MM.1S (cell line): ENCODE measurements at regions not wholly inside any gene's neighbourhood (a gene's known extent, or its start where the extent isn't known, plus 50 kb on each side); places are given as distances from the start of the nearest gene placed in this dataset.

Experiments
- DNase-seq: peaks from one replicate; pipeline ENCODE4 v3.0.0-alpha.2; 2015
- H2AFZ ChIP-seq: fragments of 300-600 bp; sonication (generic); 2 replicates; pipeline ENCODE4 v1.6.0; 2016; ENCODE audit warnings: antibody characterized with exemption, low read length
- H3F3A ChIP-seq: fragments of 300-600 bp; sonication (generic); 2 replicates; pipeline ENCODE4 v1.6.1; 2016; ENCODE audit warnings: mild to moderate bottlenecking, antibody characterized with exemption, low read length, moderate library complexity, mixed read lengths; ENCODE audit not compliant: insufficient read depth
- H3K27ac ChIP-seq: fragments of 300-600 bp; sonication (generic); 2 replicates; pipeline ENCODE4 v1.5.1; 2016; ENCODE audit warnings: mild to moderate bottlenecking, low read length
- H3K27me3 ChIP-seq: fragments of 300-600 bp; sonication (generic); replicated peaks from 2 replicates; pipeline ENCODE4 v1.6.0; 2016; ENCODE audit warnings: low read length; ENCODE audit not compliant: insufficient read depth
- H3K36me3 ChIP-seq: fragments of 300-600 bp; sonication (generic); replicated peaks from 2 replicates; pipeline ENCODE4 v1.6.1; 2016; ENCODE audit warnings: mild to moderate bottlenecking, low read length, mixed read lengths; ENCODE audit not compliant: insufficient read depth
- H3K4me1 ChIP-seq: fragments of 300-600 bp; sonication (generic); 2 replicates; pipeline ENCODE4 v1.6.1; 2016; ENCODE audit warnings: low read length, mixed read lengths
- H3K4me2 ChIP-seq: fragments of 300-600 bp; sonication (generic); 2 replicates; pipeline ENCODE4 v1.6.0; 2016; ENCODE audit warnings: low read depth, low read length
- H3K4me3 ChIP-seq: fragments of 300-600 bp; sonication (generic); 2 replicates; pipeline ENCODE4 v1.5.1; 2016; ENCODE audit warnings: low read length, mixed read lengths
- H3K79me2 ChIP-seq: fragments of 300-600 bp; sonication (generic); 2 replicates; pipeline ENCODE4 v1.6.1; 2016; ENCODE audit warnings: mixed run types, low read length, mixed read lengths
- H3K9ac ChIP-seq: fragments of 300-600 bp; sonication (generic); 2 replicates; pipeline ENCODE4 v1.6.1; 2016; ENCODE audit warnings: low read length, mixed read lengths
- H3K9me2 ChIP-seq: fragments of 300-600 bp; sonication (generic); replicated peaks from 2 replicates; pipeline ENCODE4 v1.6.1; 2016; ENCODE audit warnings: mild to moderate bottlenecking, low read length, mixed read lengths; ENCODE audit not compliant: insufficient read depth
- H3K9me3 ChIP-seq: fragments of 300-600 bp; sonication (generic); replicated peaks from 2 replicates; pipeline ENCODE4 v1.6.1; 2016; ENCODE audit warnings: mild to moderate bottlenecking, low read length, mixed read lengths; ENCODE audit not compliant: insufficient read depth
- H4K20me1 ChIP-seq: fragments of 300-600 bp; sonication (generic); 2 replicates; pipeline ENCODE4 v1.6.1; 2016; ENCODE audit warnings: mild to moderate bottlenecking, low read length, moderate library complexity, mixed read lengths; ENCODE audit not compliant: insufficient read depth
- CTCF ChIP-seq: fragments of 300-600 bp; sonication (generic); IDR thresholded peaks from 2 replicates; pipeline ENCODE4 v1.5.1; 2016; ENCODE audit warnings: antibody characterized with exemption, low read length, mixed read lengths
- EZH2 ChIP-seq: fragments of 300-600 bp; sonication (generic); optimal IDR thresholded peaks from 2 replicates; pipeline ENCODE3; 2017; ENCODE audit warnings: low read depth, mild to moderate bottlenecking, antibody characterized with exemption, low read length, mixed read lengths
- EZH2phosphoT487 ChIP-seq: fragments of 300-600 bp; sonication (generic); IDR thresholded peaks from 2 replicates; pipeline ENCODE4 v1.6.1; 2018; ENCODE audit warnings: antibody characterized with exemption, low read length

- H3K27me3 ChIP-seq: no peaks in the 10 kb centered on the region
- H3K27ac ChIP-seq: no peak overlapping the region
- H3K4me1 ChIP-seq: peaks cover 7% of the 10 kb centered on the region; the same call in 1 of the 2 replicates
- no peaks in the 10 kb centered on the region for H3K9me2 ChIP-seq
- no peak for DNase-seq
- no peak overlapping the region for H3K4me2 ChIP-seq
- no peaks in the 10 kb centered on the region for H3K9me3 ChIP-seq
- TF ChIP-seq EZH2 (no peak), CTCF (no peak), EZH2phosphoT487 (no peak)
- no peaks in the 10 kb centered on the region for H4K20me1 ChIP-seq
- H3K4me3 ChIP-seq: no peak overlapping the region
- H3K36me3 ChIP-seq: no peaks in the 10 kb centered on the region
- H3K9ac ChIP-seq: no peak overlapping the region
- H3F3A ChIP-seq: no peaks in the 10 kb centered on the region
- H3K79me2 ChIP-seq: no peaks in the 10 kb centered on the region
- no peak overlapping the region for H2AFZ ChIP-seq
These were observed 54.0 kb upstream of the DLG1 start for GRCh38 chr3:197352382-197352781.

GRCh38 chr3:197350446-197350845, 52.0 kb upstream of the DLG1 start:
- Histone ChIP-seq H2AFZ (no peak overlapping the region), H3K79me2 (no peaks in the 10 kb centered on the region), H3K9me3 (no peaks in the 10 kb centered on the region), H3F3A (no peaks in the 10 kb centered on the region), H4K20me1 (no peaks in the 10 kb centered on the region), H3K4me3 (no peak overlapping the region), H3K27ac (no peak overlapping the region), H3K9me2 (no peaks in the 10 kb centered on the region), H3K4me1 (peaks cover under 1% of the 10 kb centered on the region; the same call in 1 of the 2 replicates), H3K9ac (no peak overlapping the region), H3K27me3 (no peaks in the 10 kb centered on the region), H3K4me2 (no peak overlapping the region), H3K36me3 (no peaks in the 10 kb centered on the region)
- no peak for DNase-seq
- TF ChIP-seq CTCF (no peak), EZH2phosphoT487 (no peak), EZH2 (no peak)

GRCh38 chr3:197349368-197349767, 51.0 kb upstream of the DLG1 start:
- no peak for TF ChIP-seq CTCF
- no peak for TF ChIP-seq EZH2
- TF ChIP-seq EZH2phosphoT487: no peak
- H3K36me3 ChIP-seq: no peaks in the 10 kb centered on the region
- DNase-seq: no peak

More at GRCh38 chr3:197349368-197349767, 51.0 kb upstream of the DLG1 start:
- Histone ChIP-seq H3F3A (no peaks in the 10 kb centered on the region), H3K79me2 (no peaks in the 10 kb centered on the region), H3K9me2 (no peaks in the 10 kb centered on the region), H3K4me1 (no peaks in the 10 kb centered on the region), H3K9ac (no peak overlapping the region), H4K20me1 (no peaks in the 10 kb centered on the region), H2AFZ (no peak overlapping the region), H3K27ac (no peak overlapping the region), H3K4me3 (no peak overlapping the region), H3K9me3 (no peaks in the 10 kb centered on the region), H3K27me3 (no peaks in the 10 kb centered on the region), H3K4me2 (no peak overlapping the region)
